Activated CD4-positive, CD25-positive, alpha-beta regulatory T cell (primary cell): ENCODE measurements at regions not wholly inside any gene's neighbourhood (a gene's known extent, or its start where the extent isn't known, plus 50 kb on each side); places are given as distances from the start of the nearest gene placed in this dataset.

ENCODE experiments used
- DNase-seq, 4 experiments: peaks; one replicate each; lab custom pipeline; 2025; lab: John Stamatoyannopoulos, UW

DNA sequence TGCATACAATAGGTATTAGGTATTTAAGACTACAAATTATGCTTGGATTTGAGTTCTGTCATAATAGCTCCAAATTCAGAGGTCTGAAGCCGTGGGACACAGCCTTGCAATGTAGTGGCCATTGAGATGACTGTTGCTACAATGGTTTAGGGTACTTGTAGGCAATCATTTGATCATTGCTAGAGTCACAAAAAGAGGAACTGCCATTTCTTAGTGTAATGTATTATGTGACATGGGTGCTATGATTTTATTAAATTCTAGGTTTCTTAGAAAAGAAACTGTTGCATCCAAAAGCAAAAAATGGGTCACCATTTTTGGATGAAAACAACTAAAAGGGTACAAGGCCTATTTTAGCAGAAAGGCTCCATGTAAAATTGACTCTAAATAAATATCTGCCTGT, 129.9 kb upstream of the ZNF644 start:
- DNase-seq: no peak

GRCh38 chr1:91148641-91149069, 126.8 kb upstream of the ZNF644 start:
- DNase-seq: no peak

- DNase-seq: no peak
Observed at GRCh38 chr1:91141858-91142257, 120.0 kb upstream of the ZNF644 start.

DNA sequence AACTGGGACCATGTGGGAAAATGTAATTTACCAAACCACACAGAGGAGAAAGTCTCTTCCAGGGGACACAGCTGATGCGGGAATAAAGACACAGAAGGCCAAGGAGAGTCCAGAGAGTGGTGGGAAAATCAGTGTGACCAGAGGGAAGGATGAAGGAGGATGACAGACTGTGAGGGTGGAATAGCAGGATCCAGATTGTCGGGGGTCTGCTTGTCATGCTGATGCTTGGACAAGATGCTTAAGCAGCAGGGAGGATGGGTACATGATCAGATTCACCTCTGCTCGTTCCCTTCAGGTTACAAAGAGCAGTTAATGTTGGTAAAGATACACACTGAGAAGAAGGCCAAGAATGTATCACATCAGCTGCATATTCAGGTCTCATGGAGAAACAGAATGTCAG, 117.1 kb upstream of the ZNF644 start:
- no peak for DNase-seq

DNA sequence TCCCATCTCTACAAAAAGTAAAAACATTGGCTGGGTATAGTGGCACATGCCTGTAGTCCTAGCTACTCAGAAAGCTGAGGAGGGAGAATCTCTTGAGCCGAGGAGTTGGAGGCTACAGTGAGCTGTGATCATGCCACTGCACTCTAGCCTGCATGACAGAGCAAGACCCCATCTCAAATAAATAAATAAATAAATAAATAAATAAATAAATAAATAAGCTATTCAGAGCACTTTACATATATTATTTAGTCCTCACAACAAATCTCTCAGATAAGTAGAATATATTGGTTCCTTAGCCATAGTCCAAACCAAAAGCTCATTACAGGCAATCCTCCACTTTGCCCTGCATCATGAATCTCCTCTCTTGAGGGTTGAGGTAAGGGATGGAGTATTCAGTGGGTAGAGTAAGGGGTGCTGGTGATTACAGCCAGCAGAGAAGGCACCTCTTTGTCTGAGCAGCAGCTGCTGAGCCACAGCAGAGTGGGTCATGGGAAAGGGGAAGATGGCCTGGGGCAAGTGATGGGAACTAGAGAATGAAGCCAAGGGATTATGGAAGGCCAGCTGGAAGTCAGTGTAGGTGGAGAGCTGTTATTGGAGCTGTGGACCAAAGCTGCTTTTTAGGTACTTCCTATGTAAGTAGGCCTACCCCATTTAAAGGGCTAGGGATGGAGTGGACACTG, 115.5 kb upstream of the ZNF644 start:
- no peak for DNase-seq

DNA sequence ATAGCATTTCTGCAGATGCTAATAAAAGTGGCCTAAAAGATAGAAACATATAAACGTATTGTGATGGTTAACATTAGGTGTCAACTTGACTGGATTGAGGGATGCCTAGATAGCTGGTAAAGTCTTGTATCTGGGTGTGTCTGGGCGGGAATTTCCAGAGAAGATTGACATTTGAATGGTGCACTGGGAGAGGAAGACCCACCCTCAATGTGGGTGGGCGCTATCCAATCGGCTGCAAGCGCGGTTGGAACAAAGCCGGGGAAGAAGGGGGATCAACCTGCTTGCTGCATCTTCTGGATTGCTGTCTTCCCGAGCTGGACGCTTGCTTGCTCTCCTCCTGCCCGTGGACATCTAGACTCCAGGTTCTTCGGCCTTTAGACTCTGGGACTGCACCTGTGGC, 114.0 kb upstream of the ZNF644 start:
- DNase-seq: no peak

- no peak for DNase-seq
Observed at GRCh38 chr1:91133248-91133647, 111.4 kb upstream of the ZNF644 start.

GRCh38 chr1:91130256-91130985, 108.6 kb upstream of the ZNF644 start:
- no peak for DNase-seq

DNA sequence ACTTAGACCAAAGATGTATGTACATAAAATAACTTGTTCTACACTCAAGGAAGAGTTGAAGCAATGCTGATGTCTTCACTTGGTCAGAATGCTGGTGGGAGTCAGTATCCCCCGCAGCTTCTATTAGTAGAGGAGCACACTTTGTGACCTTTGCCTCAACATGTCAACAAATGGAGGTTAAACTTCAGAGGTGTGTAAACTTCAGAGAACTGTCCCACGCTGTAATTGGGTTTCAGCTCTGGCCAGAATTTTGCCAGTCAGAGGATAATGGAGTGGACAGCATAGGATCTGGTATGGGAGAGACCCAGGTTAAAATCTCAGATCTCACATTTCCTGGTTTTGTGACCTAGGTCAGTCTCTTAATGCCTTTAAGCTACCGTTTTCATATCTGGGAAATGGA, 107.6 kb upstream of the ZNF644 start:
- DNase-seq: no peak

GRCh38 chr1:91129017-91129416, 107.2 kb upstream of the ZNF644 start:
- DNase-seq: no peak

DNA sequence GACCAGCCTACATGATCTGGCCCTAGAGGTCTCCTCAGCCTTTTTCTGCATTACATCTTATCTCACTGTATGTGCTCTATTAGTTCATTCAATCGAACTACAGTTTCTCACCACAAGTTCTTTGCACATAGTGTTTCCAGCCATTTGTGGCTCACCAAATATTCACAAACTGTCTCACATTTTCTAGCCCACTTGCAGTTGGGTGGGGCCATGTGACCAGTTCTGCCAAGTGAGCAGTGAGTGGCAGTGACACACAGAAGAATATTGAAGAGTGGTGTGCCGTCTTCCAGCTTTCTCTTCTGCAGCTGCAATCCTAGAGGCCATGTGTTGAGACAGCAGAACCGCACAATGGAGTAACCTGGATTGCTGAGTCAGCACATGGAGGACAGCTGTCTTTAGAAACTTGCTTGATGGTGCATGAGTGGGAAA, 103.2 kb upstream of the ZNF644 start:
- no peak for DNase-seq

- DNase-seq: no peak
Observed at GRCh38 chr1:91124290-91124985, 102.6 kb upstream of the ZNF644 start.

DNA sequence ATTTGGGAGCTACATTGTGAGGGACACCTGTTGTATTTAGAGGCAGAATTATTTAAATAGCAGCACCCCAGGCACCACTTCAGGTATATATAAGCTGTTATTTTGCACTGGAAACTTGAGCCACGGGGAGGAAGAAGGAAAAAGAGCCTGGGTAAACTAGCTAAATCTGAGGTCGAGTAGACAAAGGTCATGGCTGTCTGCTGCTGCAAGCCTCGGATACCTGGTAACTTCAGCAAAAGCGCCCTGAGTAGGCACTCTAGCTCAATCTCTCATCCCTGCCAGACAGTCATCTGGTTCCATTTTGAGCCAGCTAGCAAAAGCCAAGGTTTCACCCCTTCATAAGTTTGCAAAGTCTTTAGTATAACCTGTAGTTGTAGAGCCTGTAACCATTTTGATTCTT, 101.9 kb upstream of the ZNF644 start:
- no peak for DNase-seq

GRCh38 chr1:91123319-91123718, 101.5 kb upstream of the ZNF644 start:
- no peak for DNase-seq

- no peak for DNase-seq
Observed at GRCh38 chr1:91122106-91122717, 100.4 kb upstream of the ZNF644 start.

- no peak for DNase-seq
Observed at GRCh38 chr1:91121366-91121765, 99.5 kb upstream of the ZNF644 start.

DNA sequence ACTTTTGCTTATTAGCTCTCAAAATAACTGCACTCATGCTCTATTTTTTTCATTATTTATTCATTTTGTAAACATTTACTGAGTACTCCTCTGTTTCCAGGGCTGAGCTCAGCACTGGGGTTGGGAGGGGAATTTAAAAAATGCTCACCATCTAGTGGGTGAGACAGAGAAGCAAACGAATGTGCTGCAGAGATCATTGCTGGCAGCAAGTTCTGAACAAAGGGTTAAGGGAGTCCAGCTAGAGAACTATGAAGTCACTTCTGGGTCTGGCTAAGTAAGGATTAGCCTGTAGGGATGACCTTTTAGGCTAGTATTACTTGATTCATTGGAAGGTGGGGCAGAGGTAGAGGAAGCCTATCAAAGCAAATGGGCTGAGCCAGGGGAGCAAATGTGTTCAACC, 99.1 kb upstream of the ZNF644 start:
- DNase-seq: no peak

- DNase-seq: no peak
Observed at GRCh38 chr1:91120421-91120820, 98.6 kb upstream of the ZNF644 start.

DNA sequence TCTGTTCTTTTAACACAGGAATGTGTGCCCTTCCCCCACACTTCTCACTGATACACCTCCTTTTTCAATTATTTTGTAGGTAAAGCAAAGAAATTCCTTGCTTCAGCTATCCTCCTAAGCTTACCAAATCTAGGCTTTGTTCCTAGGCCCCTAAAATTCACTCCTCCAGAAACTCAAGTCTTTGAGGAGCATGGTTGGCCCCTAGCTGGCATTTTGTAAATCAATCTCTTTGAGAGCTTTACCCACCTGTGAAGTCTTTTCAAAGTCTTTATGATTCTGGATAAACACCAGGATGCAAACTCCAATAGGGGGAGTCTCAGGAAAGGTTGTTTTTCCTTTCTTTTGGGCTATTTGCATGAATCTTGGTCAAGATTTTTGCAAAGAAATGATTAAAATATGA, 82.9 kb upstream of the ZNF644 start:
- DNase-seq: no peak

- no peak for DNase-seq
Observed at GRCh38 chr1:91101328-91101727, 79.5 kb upstream of the ZNF644 start.

GRCh38 chr1:91099746-91100621, 78.1 kb upstream of the ZNF644 start:
- DNase-seq: no peak
